ENCODE measurements at regions not wholly inside any gene's neighbourhood (a gene's known extent, or its start where the extent isn't known, plus 50 kb on each side); places are given as distances from the start of the nearest gene placed in this dataset.

DNA sequence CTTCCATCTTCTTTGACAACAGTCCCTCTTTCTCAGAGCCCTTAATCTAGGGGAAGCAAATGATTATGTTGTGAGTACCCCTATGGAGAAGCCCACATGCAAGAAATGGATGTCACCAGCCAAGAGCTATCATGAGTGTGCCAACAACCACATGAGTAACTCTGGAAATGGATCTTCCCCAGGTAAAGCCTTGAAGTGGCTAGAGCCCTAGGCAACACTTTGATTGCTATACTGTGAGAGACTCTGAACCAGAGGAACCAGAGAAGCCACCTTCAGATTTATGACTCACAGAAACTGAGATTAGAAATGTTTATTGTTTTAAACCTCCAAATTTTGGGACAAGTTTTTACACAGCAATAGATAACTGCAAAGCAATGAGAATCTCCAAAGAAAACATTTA is 60.9 kb upstream of the COL1A2 start:
- no peak for DNase-seq (ENCODE audit: extremely low spot score)
- H3K9me3 ChIP-seq: no peaks in the 10 kb centered on the region

GRCh38 chr7:94335586-94335985 is 59.1 kb upstream of the COL1A2 start:
- no peaks in the 10 kb centered on the region for H3K27me3 ChIP-seq
- 93% methylated on average over 1 of the region's 1 CpG for WGBS
- no peaks in the 10 kb centered on the region for H3K4me1 ChIP-seq
- no peak for TF ChIP-seq POLR2AphosphoS5 (IDR thresholded peaks at IDR 0.05)
- no peak for TF ChIP-seq CTCF (IDR thresholded peaks at IDR 0.05)
- no peak for TF ChIP-seq EP300 (IDR thresholded peaks at IDR 0.05)
- no peak for TF ChIP-seq POLR2A (IDR thresholded peaks at IDR 0.05; ENCODE audit: low read depth)
- H3K27ac ChIP-seq (replicated peaks in 1 of 4): no peak overlapping the region
- H3K36me3 ChIP-seq: no peaks in the 10 kb centered on the region
- no peak overlapping the region for H3K4me3 ChIP-seq
- no peak for DNase-seq (ENCODE audit: extremely low spot score)
- no peaks in the 10 kb centered on the region for H3K9me3 ChIP-seq
- intact Hi-C loops (cut with DNase I): no loop called here

More for the DNA sequence above, 60.9 kb upstream of the COL1A2 start:
- Histone ChIP-seq H3K4me1 (no peaks in the 10 kb centered on the region), H3K4me3 (no peak overlapping the region), H3K27ac (replicated peaks in 1 of 4) (no peak overlapping the region), H3K36me3 (no peaks in the 10 kb centered on the region), H3K27me3 (no peaks in the 10 kb centered on the region)
- intact Hi-C loops (cut with DNase I): no loop called here
- TF ChIP-seq POLR2AphosphoS5 (IDR thresholded peaks at IDR 0.05): no peak
- no peak for TF ChIP-seq EP300 (IDR thresholded peaks at IDR 0.05)
- TF ChIP-seq POLR2A (IDR thresholded peaks at IDR 0.05; ENCODE audit: low read depth): no peak
- no peak for TF ChIP-seq CTCF (IDR thresholded peaks at IDR 0.05)

DNA sequence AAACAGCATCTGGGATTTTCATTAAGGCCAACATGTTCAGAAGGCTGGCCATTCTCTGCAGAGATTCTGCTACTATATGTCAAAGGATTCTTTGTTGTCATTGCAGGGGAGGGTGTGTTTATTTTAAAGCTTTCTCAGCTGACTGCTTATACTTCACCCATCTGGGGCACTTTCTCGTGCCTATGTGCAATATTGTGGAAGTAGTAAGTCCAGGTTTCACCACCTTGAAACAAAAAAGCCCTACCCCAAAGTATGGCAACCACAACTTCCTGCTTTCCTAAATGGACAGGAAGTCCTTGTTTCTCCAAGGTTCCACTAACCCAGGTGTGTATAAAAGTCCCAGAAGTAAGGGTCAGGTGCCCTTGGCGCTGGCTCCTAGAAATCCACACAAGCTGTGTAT is 58.7 kb upstream of the COL1A2 start:
- 71% methylated on average over 2 of the region's 2 CpGs for WGBS
- intact Hi-C loops (cut with DNase I): no loop called here
- no peak for TF ChIP-seq POLR2AphosphoS5 (IDR thresholded peaks at IDR 0.05)
- TF ChIP-seq CTCF (IDR thresholded peaks at IDR 0.05): no peak
- TF ChIP-seq EP300 (IDR thresholded peaks at IDR 0.05): no peak
- no peak for TF ChIP-seq POLR2A (IDR thresholded peaks at IDR 0.05; ENCODE audit: low read depth)
- no peak overlapping the region for H3K4me3 ChIP-seq
- H3K9me3 ChIP-seq: no peaks in the 10 kb centered on the region
- no peak for DNase-seq (ENCODE audit: extremely low spot score)
- H3K27ac ChIP-seq (replicated peaks in 1 of 4): no peak overlapping the region
- no peaks in the 10 kb centered on the region for H3K36me3 ChIP-seq
- no peaks in the 10 kb centered on the region for H3K4me1 ChIP-seq
- no peaks in the 10 kb centered on the region for H3K27me3 ChIP-seq

DNA sequence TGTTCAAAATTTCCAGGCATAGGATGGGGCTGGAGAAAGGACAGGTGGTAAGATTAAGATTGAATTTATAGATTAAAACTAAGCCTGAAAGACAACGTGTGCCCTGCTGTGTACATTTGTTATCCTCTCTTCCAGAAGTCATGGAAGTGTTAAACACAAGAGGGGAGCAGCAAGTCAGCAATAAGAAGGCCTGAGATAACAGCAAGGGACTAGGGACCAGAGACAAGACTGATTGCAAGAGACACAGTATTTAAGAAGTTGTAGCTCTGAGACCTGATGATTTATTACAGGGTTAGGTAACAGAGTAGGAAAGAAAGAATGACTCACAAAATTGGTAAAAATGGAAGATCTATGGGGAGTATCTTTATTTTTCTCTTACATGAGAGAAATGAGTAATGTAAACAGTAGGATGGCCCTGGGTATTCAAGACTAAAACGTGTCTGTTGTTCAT is 55.7 kb upstream of the COL1A2 start:
- H3K9me3 ChIP-seq: no peaks in the 10 kb centered on the region
- intact Hi-C loops (cut with DNase I): no loop called here
- H3K36me3 ChIP-seq: no peaks in the 10 kb centered on the region
- DNase-seq (ENCODE audit: extremely low spot score): no peak
- WGBS: 63% methylated on average over 2 of the region's 2 CpGs
- no peak overlapping the region for H3K4me3 ChIP-seq
- H3K27ac ChIP-seq (replicated peaks in 1 of 4): no peak overlapping the region
- no peaks in the 10 kb centered on the region for H3K27me3 ChIP-seq
- H3K4me1 ChIP-seq: no peaks in the 10 kb centered on the region
- TF ChIP-seq CTCF (IDR thresholded peaks at IDR 0.05) (no peak), POLR2A (IDR thresholded peaks at IDR 0.05; ENCODE audit: low read depth) (no peak), POLR2AphosphoS5 (IDR thresholded peaks at IDR 0.05) (no peak), EP300 (IDR thresholded peaks at IDR 0.05) (no peak)

DNA sequence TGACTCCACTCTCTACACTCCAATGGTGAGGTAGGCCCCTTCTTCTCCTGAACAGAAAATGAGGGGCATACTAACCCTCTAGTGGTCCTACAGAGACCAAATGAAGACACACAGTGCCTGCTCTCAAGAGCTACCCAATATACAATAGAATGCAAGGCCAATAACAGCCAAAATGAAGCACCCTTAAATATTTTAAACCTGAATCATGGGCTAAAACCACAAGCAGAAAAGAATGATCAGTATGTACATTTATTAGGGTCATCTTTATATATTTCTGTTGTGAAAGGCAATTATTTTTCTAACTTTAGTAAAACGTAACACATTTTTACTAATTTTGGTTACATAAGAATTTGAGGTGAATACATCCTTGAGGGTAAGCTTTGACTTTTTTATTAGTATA is 49.9 kb upstream of the COL1A2 start:
- Histone ChIP-seq H3K27me3 (no peaks in the 10 kb centered on the region), H3K4me1 (peaks cover 5 to 39% (median 34%) of the 10 kb centered on the region in 4 donors), H3K36me3 (no peaks in the 10 kb centered on the region), H3K4me3 (no peak overlapping the region), H3K27ac (replicated peaks in 1 of 4) (no peak overlapping the region), H3K9me3 (no peaks in the 10 kb centered on the region)
- TF ChIP-seq POLR2AphosphoS5 (IDR thresholded peaks at IDR 0.05): no peak
- intact Hi-C loops (cut with DNase I): loop anchor here (5.0 kb wide), 1 partner anchor 38 kb away; no protein-coding TSS in a partner anchor
- WGBS: 82% methylated on average over 1 of the region's 1 CpG
- DNase-seq (ENCODE audit: extremely low spot score): no peak
